ENCODE measurements at regions not wholly inside any gene's neighbourhood (a gene's known extent, or its start where the extent isn't known, plus 50 kb on each side); places are given as distances from the start of the nearest gene placed in this dataset.

- TF ChIP-seq CTCF (IDR thresholded peaks at IDR 0.05; ENCODE audit: insufficient read depth, low read depth, low read length) (no peak), EZH2 (IDR thresholded peaks at IDR 0.05; ENCODE audit: insufficient read depth, low read length) (no peak)
Measured at GRCh38 chr2:65587779-65588178, 155.4 kb upstream of the SPRED2 start.
